CD4-positive, alpha-beta T cell treated with Interferon alpha-2 for 1 hour (primary cell): ENCODE measurements at regions not wholly inside any gene's neighbourhood (a gene's known extent, or its start where the extent isn't known, plus 50 kb on each side); places are given as distances from the start of the nearest gene placed in this dataset.
"Not testable (repeated sequence)": the region's sequence is repeated elsewhere in the genome, so short reads cannot be mapped to it uniquely, and the experiment has no call there.

Experiments used
- DNase-seq, 2 donors: peaks; one replicate each; pipeline ENCODE4 v3.0.0-alpha.2; 2020 to 2022

GRCh38 chr15:77877869-77878577 is 199.5 kb downstream of the TBC1D2B start:
- DNase-seq: no peak

GRCh38 chr15:77876107-77876820 is 201.2 kb downstream of the TBC1D2B start:
- DNase-seq: not testable (repeated sequence)

GRCh38 chr15:77875066-77875721 is 202.3 kb downstream of the TBC1D2B start:
- DNase-seq: peak in 1 of 2 donors; percentile 27

GRCh38 chr15:77874063-77874462 is 203.4 kb downstream of the TBC1D2B start:
- no peak for DNase-seq

- DNase-seq: not testable (repeated sequence)
Observed at GRCh38 chr15:77872521-77873425, 204.7 kb downstream of the TBC1D2B start.

- no peak for DNase-seq
Observed at GRCh38 chr15:77871852-77872371, 205.6 kb downstream of the TBC1D2B start.

GRCh38 chr15:77870195-77871065 is 207.1 kb downstream of the TBC1D2B start:
- DNase-seq: peak; percentile 16 to 31

- no peak for DNase-seq
Observed at GRCh38 chr15:77869021-77869895, 208.3 kb downstream of the TBC1D2B start.

- DNase-seq: not testable (repeated sequence)
Observed at GRCh38 chr15:77868048-77868629, 209.4 kb downstream of the TBC1D2B start.

- DNase-seq: no peak
Observed at GRCh38 chr15:77867266-77868047, 210.1 kb downstream of the TBC1D2B start.

- no peak for DNase-seq
Observed at GRCh38 chr15:77866596-77867125, 210.8 kb downstream of the TBC1D2B start.

- no peak for DNase-seq
Observed at GRCh38 chr15:77866186-77866585, 211.3 kb downstream of the TBC1D2B start.

- DNase-seq: no peak
Observed at GRCh38 chr15:77865701-77866100, 211.8 kb downstream of the TBC1D2B start.

- DNase-seq: no peak
Observed at GRCh38 chr15:77865106-77865610, 212.4 kb downstream of the TBC1D2B start.

- no peak for DNase-seq
Observed at GRCh38 chr15:77864211-77865105, 213.1 kb downstream of the TBC1D2B start.

- DNase-seq: no peak
Observed at GRCh38 chr15:77863491-77864105, 213.9 kb downstream of the TBC1D2B start.

- DNase-seq: no peak
Observed at GRCh38 chr15:77862651-77863104, 214.8 kb downstream of the TBC1D2B start.
